ENCODE measurements at regions not wholly inside any gene's neighbourhood (a gene's known extent, or its start where the extent isn't known, plus 50 kb on each side); places are given as distances from the start of the nearest gene placed in this dataset.

GRCh38 chr3:82224661-82225060 lies 463.2 kb upstream of the GBE1 start:
- no peak for ATAC-seq (ENCODE audit: low FRiP score)
- TF ChIP-seq, protein P1, sequence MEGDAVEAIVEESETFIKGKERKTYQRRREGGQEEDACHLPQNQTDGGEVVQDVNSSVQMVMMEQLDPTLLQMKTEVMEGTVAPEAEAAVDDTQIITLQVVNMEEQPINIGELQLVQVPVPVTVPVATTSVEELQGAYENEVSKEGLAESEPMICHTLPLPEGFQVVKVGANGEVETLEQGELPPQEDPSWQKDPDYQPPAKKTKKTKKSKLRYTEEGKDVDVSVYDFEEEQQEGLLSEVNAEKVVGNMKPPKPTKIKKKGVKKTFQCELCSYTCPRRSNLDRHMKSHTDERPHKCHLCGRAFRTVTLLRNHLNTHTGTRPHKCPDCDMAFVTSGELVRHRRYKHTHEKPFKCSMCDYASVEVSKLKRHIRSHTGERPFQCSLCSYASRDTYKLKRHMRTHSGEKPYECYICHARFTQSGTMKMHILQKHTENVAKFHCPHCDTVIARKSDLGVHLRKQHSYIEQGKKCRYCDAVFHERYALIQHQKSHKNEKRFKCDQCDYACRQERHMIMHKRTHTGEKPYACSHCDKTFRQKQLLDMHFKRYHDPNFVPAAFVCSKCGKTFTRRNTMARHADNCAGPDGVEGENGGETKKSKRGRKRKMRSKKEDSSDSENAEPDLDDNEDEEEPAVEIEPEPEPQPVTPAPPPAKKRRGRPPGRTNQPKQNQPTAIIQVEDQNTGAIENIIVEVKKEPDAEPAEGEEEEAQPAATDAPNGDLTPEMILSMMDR (IDR thresholded peaks at IDR 0.05) = no peak
- no peak for DNase-seq (ENCODE audit: low spot score)

DNA sequence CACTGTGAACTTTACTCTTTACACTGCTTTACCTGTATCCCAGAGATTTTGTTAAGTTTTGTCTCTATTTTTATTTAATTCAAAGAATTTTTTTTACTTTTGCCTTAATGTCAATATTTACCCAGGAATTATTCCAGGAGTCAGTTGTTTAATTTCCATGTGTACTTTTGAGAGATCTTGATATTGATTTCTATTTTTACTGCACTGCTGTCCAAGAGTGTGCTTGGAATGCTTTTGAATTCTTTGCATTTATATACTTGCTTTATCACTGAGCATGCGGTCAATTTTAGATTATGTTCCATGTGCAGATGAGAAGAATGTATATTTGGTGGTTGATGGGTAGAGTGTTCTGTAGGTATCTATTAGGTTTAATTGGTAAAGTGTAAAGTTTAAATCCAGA lies 461.0 kb upstream of the GBE1 start:
- no peak for DNase-seq (ENCODE audit: low spot score)
- ATAC-seq (ENCODE audit: low FRiP score) = no peak
- TF ChIP-seq, protein P1 (IDR thresholded peaks at IDR 0.05) = no peak

- ATAC-seq (ENCODE audit: low FRiP score) (no peak), DNase-seq (ENCODE audit: low spot score) (no peak)
- TF ChIP-seq, protein P1 (IDR thresholded peaks at IDR 0.05) = no peak
Measured at GRCh38 chr3:82217571-82217970, 456.1 kb upstream of the GBE1 start.

- TF ChIP-seq, protein P1 (IDR thresholded peaks at IDR 0.05) = no peak
- ATAC-seq (ENCODE audit: low FRiP score) (no peak), DNase-seq (ENCODE audit: low spot score) (no peak)
Measured at GRCh38 chr3:82208002-82208710, 446.7 kb upstream of the GBE1 start.

- TF ChIP-seq, protein P1 (IDR thresholded peaks at IDR 0.05) = no peak
- no peak for DNase-seq (ENCODE audit: low spot score)
- ATAC-seq (ENCODE audit: low FRiP score) = no peak
Measured at GRCh38 chr3:82202269-82202668, 440.8 kb upstream of the GBE1 start.

DNA sequence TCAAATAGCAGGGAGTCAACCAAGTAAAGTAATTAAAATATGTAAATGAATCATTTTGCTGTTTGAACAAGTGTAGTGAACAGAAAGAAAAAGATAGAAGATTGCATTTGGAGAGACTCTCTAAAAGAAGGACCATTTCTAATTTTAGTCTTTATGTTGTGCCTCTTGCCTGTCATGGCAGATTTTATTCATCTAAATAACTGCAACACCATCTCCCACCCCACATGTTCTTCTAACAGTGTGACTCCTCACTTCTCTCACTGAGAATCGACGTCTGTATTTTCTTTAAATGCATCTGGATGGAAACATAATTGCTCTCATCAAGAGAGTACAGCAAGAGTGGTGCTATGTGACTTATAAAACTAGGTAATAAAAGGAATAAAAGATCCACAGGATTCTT lies 439.9 kb upstream of the GBE1 start:
- DNase-seq (ENCODE audit: low spot score) (no peak), ATAC-seq (ENCODE audit: low FRiP score) (no peak)
- TF ChIP-seq, protein P1 (IDR thresholded peaks at IDR 0.05) = no peak

GRCh38 chr3:82198009-82198408 lies 436.6 kb upstream of the GBE1 start:
- TF ChIP-seq, protein P1 (IDR thresholded peaks at IDR 0.05) = no peak
- ATAC-seq (ENCODE audit: low FRiP score) (no peak), DNase-seq (ENCODE audit: low spot score) (no peak)
